Muscle layer of duodenum (tissue), 2 donors: ENCODE measurements at regions not wholly inside any gene's neighbourhood (a gene's known extent, or its start where the extent isn't known, plus 50 kb on each side); places are given as distances from the start of the nearest gene placed in this dataset.

Experiments used
- H3K27ac ChIP-seq: one replicate; pipeline ENCODE4 v1.7.0; 2013; ENCODE audit warnings: mild to moderate bottlenecking, low read length
- H3K27me3 ChIP-seq: one replicate; pipeline ENCODE4 v1.7.0; 2013; ENCODE audit warnings: low read depth, mild to moderate bottlenecking, control low read depth, low read length
- H3K36me3 ChIP-seq, 2 donors: one replicate each; pipeline ENCODE4 v1.7.0; 2013; ENCODE audit warnings: low read length in 2 of 2, control low read depth in 1 of 2, mild to moderate bottlenecking in 1 of 2; ENCODE audit not compliant: insufficient read depth in 2 of 2, control insufficient read depth in 1 of 2
- H3K4me1 ChIP-seq, 2 donors: one replicate each; pipeline ENCODE4 v1.7.0; 2013; ENCODE audit warnings: low read length in 2 of 2, mild to moderate bottlenecking in 2 of 2, control low read depth in 1 of 2, moderate library complexity in 1 of 2; ENCODE audit not compliant: insufficient read depth in 2 of 2, control insufficient read depth in 1 of 2
- H3K4me3 ChIP-seq, 2 donors: one replicate each; pipeline ENCODE4 v1.7.0; 2013; ENCODE audit warnings: low read length in 2 of 2, low read depth in 1 of 2, mild to moderate bottlenecking in 1 of 2
- H3K9me3 ChIP-seq, 2 donors: one replicate each; pipeline ENCODE4 v1.7.0; 2013; ENCODE audit warnings: low read length in 2 of 2, control low read depth in 1 of 2, mild to moderate bottlenecking in 1 of 2; ENCODE audit not compliant: control insufficient read depth in 1 of 2
- donor health status: healthy.

DNA sequence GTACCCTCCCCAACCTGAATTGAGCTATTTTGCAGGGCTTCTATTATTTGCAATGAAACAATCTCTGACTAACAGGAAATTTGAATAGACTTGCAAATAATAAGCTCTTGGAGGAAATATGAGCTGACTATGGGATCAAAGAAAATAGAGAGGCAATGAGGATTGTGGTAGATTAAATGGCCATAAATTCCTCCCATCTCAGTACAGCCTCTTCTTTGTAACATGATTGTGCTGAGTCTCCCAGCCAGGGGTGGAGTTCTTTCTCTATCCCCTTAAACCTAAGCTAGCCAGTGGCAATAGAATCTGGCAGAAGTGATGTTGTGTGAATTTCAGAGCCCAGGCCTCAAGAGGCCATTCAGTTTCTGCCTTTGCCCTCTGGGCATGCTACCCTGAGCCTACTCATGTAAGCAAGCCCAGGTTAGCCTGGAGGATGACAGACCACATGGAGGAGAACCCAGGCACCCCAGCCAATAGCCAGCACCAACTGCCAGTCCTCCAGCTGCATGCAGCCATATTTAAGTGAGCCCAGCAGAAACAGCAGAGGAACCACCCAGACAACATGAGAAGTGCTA is 86.8 kb upstream of the TP53I11 start:
- Histone ChIP-seq H3K27me3 (no peaks in the 10 kb centered on the region), H3K4me3 (no peak overlapping the region), H3K9me3 (peaks cover 4 to 9% of the 10 kb centered on the region in 2 donors), H3K36me3 (no peaks in the 10 kb centered on the region), H3K4me1 (no peaks in the 10 kb centered on the region), H3K27ac (no peak overlapping the region)

DNA sequence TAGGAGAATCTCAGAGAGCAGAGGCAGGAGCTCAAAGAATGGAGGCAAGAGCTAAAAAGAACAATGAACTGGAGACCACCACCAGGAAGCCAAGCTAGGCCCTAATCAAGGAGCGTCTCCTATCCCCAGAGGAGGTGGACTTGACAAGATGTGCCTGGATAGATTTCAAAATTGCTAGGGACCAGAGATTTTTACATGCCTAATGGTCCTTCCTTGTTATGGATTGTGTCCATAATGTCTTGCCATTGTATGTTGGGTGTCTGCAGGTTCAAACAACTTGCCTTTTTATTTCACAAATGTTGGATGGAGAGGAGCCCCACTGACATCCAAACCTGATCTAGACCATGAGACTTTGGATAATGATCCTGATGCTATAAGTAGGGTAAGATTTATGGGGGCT is 88.2 kb upstream of the TP53I11 start:
- no peaks in the 10 kb centered on the region for H3K4me1 ChIP-seq
- H3K4me3 ChIP-seq = no peak overlapping the region
- no peaks in the 10 kb centered on the region for H3K36me3 ChIP-seq
- no peaks in the 10 kb centered on the region for H3K27me3 ChIP-seq
- no peak overlapping the region for H3K27ac ChIP-seq
- peaks cover 4 to 9% of the 10 kb centered on the region in 2 donors for H3K9me3 ChIP-seq

DNA sequence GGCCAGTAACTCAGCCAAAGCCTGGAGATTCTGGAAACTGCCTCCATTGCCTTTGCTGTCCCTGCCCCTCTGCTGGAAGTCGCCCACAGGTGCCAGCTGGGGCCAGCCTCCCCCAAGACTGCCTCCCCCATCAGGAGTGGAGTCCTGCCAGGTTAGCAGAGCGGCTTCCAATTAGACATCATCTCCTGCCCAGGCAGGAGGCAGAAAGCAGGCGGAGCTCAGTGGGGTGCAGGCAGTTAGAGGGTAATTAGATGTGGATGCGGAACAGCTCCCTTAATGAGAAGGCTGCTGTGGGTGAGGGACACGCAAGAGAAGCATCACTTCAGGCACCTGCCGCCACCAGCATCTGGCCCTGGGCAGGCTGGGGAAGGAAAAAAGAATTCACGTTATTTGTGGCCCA is 90.9 kb upstream of the TP53I11 start:
- H3K4me1 ChIP-seq = peaks cover 9 to 11% of the 10 kb centered on the region in 2 donors
- no peak overlapping the region for H3K27ac ChIP-seq
- peaks cover 4 to 9% of the 10 kb centered on the region in 2 donors for H3K9me3 ChIP-seq
- H3K4me3 ChIP-seq = no peak overlapping the region
- H3K36me3 ChIP-seq = no peaks in the 10 kb centered on the region
- H3K27me3 ChIP-seq = no peaks in the 10 kb centered on the region

DNA sequence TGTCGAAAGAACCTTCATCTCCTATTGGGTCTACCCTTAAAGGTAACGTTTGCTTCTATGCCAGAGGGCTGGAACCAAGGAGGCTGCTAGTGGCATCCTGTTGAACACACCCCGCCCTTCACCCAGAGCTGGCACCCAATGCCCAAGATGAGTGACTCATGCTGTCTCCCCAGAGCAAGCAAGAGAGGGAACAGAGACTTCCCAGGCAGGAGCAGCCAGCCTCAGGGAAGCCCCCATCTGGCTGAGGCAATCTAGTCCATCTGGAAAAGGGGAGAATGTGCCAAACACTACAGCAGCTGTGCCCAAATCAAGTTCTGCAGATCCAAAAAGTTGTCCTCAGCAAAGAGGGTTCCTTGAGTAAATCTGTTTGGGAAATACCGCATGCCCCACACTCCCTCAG is 91.9 kb upstream of the TP53I11 start:
- no peak overlapping the region for H3K27ac ChIP-seq
- peaks cover 9 to 14% of the 10 kb centered on the region in 2 donors for H3K4me1 ChIP-seq
- H3K27me3 ChIP-seq = no peaks in the 10 kb centered on the region
- no peak overlapping the region for H3K4me3 ChIP-seq
- H3K9me3 ChIP-seq = peaks cover 4 to 9% of the 10 kb centered on the region in 2 donors
- H3K36me3 ChIP-seq = no peaks in the 10 kb centered on the region

DNA sequence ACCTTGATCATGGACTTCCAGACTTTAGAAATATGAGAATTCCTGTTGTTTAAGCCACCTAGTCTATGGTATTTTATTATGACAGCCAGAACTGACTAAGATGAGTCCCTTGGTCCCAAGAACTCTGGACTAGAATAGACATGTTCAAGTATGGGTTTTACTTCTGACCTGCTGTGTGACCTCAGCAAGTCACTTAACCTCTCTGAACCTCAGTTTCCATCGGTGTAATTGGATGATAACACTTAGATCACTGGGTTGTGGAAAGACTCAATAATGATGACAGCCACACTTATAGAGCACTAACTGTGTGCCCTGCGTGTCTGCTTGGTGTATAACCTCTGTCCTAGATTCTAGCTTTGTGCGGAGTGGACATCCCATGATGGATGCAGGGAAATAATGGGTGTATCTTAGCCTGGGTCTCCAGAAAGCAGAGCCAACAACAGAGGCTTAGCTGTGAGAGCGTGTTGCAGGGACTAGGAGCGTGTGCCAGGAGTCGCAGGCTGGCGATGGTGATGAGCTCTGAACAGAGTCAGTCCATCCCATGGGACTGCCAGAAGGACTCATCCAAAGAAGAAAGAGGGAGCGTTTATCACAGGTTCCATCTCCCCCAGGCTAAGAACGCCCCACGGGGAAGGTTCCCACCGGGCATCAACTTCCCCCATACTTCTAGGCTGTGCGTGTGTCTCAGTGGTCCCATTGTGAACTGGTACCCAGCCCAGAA is 93.2 kb upstream of the TP53I11 start:
- no peak overlapping the region for H3K27ac ChIP-seq
- no peaks in the 10 kb centered on the region for H3K36me3 ChIP-seq
- no peaks in the 10 kb centered on the region for H3K27me3 ChIP-seq
- peaks cover 4 to 6% of the 10 kb centered on the region in 2 donors for H3K9me3 ChIP-seq
- no peak overlapping the region for H3K4me3 ChIP-seq
- peaks cover 10 to 14% of the 10 kb centered on the region in 2 donors for H3K4me1 ChIP-seq

DNA sequence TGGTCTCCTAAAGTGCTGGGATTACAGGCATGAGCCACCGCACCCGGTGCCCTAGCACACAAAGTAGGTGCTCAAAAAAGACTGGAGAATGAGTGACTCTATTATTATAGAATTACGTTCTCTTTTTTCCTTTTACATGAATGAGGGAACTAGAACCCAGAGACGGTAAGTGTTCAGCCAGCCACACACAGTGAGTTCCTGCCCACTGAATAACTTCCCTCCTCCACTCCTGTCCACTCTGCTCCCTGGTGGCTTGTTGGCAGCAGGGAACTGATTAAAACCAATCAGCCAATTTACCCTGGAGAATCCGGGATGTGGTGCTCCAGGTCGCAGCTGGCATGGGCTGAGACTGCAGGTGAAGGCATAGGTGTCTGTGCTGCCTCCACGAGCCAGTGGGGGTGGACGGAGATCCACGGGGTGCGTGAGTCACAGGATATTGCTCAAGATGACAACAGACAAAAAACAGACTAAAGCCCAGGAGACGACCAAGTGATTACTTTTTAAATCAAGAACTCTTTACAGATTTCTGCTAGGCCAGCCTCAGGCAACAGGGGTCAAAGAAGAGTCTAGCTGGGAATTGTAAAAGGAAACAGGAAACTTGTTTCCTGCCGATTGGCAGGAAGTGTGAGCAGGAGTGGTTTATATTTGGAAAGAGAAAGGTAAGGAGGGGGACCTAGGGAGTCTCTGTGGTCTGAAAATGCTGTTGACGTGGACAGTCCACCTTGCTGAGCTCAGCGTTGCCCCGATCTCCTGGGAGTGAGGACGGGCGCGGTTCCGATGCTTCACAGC is 95.2 kb upstream of the TP53I11 start:
- no peaks in the 10 kb centered on the region for H3K36me3 ChIP-seq
- H3K4me1 ChIP-seq = peaks cover 13 to 21% of the 10 kb centered on the region in 2 donors
- no peaks in the 10 kb centered on the region for H3K9me3 ChIP-seq

DNA sequence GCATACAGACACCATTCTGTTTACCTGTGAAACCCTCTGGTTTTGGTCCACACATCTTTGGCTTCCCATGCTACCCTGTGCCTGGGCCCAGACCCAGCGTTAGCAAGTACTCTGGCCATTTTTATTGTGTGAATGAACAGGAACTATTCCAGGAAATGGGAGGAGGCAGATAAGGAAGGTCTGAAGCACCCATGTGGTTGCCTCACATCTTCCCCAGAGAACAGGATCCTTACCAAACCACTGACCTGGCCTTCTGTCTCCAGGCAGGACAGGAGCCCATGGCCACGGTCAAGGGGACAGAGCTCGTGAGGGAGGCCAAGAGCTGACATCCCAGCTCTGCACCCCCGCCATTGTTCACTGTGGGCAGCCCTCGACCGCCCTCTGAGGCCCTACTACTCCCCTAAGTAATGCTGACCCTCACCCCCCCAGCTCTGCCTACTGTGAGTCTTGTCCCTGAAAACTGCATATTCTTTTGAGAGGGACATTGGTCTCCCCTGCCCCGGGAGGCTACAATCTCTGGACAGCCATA is 97.7 kb upstream of the TP53I11 start:
- H3K27me3 ChIP-seq = no peaks in the 10 kb centered on the region
- no peak overlapping the region for H3K27ac ChIP-seq
- peaks cover 13 to 21% of the 10 kb centered on the region in 2 donors for H3K4me1 ChIP-seq

More for the DNA sequence above, 95.2 kb upstream of the TP53I11 start:
- no peak overlapping the region for H3K4me3 ChIP-seq
- H3K27me3 ChIP-seq = no peaks in the 10 kb centered on the region
- H3K27ac ChIP-seq = no peak overlapping the region

DNA sequence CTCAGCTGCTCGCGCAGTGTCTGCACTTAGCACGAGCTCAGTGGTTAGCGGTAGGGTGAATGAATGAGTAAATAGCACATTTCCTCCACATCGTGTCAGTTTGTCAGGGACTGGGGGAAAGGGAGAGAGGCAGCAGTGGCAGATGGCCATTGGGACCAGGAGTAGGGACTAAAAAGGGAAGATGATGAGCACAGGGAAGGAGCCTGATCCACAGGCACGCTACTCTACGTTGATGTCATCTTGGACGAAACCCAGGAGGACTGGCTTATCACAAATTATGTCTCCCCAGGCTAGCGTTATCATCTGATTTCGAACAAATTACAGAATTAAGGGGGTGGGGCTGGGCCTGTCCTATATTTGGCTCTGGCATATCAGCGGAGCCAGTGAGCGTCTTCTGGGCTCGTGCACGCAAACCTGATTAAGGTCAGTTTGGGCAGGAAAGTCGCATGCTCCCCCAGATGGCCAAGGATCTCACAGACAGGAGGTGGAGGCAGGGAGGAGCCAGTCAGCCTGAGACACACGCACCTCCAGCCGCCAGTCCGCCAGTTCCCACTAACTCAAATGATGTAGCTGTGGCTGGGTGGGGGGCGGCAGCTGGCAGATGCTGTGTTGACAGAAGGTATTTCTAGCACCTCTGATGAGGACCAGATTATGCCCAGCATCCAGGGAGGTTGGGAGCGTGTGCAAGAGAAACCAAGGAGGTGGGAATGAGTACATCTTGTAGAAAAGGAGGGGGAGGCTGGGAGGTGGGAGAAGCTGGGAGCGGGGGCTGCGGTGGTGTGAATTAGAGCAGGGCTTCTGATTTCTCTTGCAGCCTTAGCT is 97.4 kb upstream of the PRDM11 start:
- H3K36me3 ChIP-seq = no peaks in the 10 kb centered on the region
- no peaks in the 10 kb centered on the region for H3K27me3 ChIP-seq
- peaks cover 13 to 21% of the 10 kb centered on the region in 2 donors for H3K4me1 ChIP-seq
- no peaks in the 10 kb centered on the region for H3K9me3 ChIP-seq
- H3K27ac ChIP-seq = no peak overlapping the region
- H3K4me3 ChIP-seq = no peak overlapping the region

More for the DNA sequence above, 97.7 kb upstream of the TP53I11 start:
- no peak overlapping the region for H3K4me3 ChIP-seq
- no peaks in the 10 kb centered on the region for H3K9me3 ChIP-seq
- H3K36me3 ChIP-seq = no peaks in the 10 kb centered on the region

DNA sequence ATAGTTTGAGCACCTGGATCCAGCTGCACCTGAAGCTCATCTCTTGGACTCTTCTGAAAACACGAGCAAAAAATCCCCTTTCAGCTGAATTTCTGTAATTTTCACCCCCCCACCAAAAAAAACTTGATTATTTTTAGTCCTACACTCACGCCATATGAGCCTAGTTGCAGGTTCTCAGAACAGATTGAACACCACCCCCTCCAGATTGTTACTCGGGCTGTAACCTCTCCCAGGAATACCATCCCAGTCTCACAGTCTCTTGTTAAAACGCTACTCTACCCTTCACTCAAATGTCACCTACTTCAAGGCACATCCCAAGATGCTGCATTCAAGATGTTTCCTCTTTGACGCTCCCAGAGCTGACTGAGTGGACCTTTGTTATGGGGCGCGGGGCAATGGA is 96.3 kb upstream of the PRDM11 start:
- H3K27me3 ChIP-seq = no peaks in the 10 kb centered on the region
- no peak overlapping the region for H3K4me3 ChIP-seq
- no peak overlapping the region for H3K27ac ChIP-seq
- H3K9me3 ChIP-seq = no peaks in the 10 kb centered on the region
- no peaks in the 10 kb centered on the region for H3K36me3 ChIP-seq
- peaks cover 9 to 21% of the 10 kb centered on the region in 2 donors for H3K4me1 ChIP-seq

DNA sequence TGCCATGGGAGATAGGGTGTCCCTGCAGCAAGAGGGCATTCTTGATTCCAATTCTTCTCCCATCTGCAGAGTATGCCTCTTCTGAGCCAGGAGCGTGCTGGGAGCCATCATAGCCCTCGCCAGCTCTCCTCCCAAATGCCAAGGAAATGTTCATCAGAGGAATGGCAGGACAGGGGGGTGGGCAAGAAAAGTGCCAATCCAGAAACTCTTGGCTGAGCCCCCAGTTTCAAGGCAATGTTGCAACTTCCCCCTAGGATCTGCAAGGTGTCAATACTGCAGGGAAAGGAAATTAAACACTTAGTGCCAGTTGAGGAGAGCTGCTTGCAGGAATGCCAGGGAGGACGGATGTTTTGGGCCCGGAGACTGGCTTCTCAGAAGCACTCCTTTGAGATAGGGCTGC is 94.8 kb upstream of the PRDM11 start:
- peaks cover 4 to 10% of the 10 kb centered on the region in 2 donors for H3K4me1 ChIP-seq
- no peak overlapping the region for H3K4me3 ChIP-seq
- no peaks in the 10 kb centered on the region for H3K27me3 ChIP-seq

More for the DNA sequence above, 94.8 kb upstream of the PRDM11 start:
- no peaks in the 10 kb centered on the region for H3K9me3 ChIP-seq
- no peaks in the 10 kb centered on the region for H3K36me3 ChIP-seq
- no peak overlapping the region for H3K27ac ChIP-seq
